ENCODE measurements at regions not wholly inside any gene's neighbourhood (a gene's known extent, or its start where the extent isn't known, plus 50 kb on each side); places are given as distances from the start of the nearest gene placed in this dataset.
"Not testable (repeated sequence)": the region's sequence is repeated elsewhere in the genome, so short reads cannot be mapped to it uniquely, and the experiment has no call there.

DNA sequence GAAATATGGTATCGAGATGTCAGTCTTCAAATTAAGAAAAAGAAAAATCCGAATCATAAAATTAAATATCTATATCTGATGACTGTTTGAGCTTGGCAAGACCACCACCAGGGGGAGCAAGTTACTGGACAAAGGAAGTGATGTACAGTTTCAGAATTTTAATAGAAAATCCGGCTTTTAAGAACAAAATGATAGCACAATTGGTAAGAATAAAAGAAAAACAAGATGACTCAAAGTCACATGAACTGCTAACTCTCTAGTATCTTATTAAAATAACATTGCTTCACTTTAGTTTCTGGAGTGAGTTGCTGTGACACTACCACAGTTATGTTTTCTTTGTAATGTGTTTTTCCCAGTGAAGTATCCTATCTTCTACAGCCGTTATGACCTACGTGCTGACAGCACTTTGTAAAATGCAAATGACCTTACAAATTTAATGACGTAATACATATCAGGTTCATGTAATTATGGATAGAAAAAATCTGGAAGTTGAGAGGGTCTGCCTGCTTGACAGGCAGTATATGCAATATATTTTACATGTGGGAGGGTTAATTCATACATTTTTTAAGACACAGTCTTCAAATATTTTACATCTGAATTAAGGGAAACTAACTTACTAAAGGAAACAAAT lies 405.3 kb upstream of the HS3ST5 start:
- peak; percentile 65 for DNase-seq

DNA sequence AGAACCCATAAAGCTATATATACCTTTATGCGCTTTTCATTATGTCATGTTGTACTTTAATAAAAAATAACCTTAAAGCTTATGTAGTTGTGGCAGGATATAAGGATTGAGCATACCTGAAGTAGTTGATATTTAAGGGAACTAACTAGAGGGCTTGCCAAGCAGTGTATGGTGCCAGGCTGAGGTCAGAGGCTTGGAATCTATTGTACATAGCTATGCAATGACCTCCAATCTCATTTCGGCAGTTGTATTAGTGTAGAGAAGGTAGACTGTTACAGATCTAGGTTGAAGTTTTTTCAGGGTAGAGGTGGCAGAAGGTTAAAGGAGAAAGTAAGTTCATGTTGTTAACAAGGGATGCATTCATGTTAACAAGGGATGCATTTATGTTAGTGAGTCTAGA lies 397.7 kb upstream of the HS3ST5 start:
- DNase-seq, result no peak

DNA sequence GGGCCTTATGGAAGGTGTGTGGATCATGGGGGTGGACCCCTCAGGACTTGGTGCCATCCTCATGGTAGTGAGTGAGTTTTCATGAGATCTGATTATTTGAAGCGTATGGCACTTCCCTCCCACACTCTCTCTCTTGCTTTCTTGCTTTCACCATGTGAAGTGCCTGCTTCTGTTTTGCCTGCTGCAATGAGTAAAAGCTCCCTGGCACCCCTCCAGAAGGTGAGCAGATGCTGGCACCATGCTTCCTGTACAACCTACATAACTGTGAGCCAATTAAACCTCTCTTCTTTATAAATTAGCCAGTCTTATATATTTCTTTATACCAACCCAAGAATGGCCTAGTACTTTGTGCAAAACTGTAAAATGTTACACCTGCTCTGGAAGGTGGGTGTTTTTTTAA lies 396.8 kb upstream of the HS3ST5 start:
- DNase-seq, result no peak

DNA sequence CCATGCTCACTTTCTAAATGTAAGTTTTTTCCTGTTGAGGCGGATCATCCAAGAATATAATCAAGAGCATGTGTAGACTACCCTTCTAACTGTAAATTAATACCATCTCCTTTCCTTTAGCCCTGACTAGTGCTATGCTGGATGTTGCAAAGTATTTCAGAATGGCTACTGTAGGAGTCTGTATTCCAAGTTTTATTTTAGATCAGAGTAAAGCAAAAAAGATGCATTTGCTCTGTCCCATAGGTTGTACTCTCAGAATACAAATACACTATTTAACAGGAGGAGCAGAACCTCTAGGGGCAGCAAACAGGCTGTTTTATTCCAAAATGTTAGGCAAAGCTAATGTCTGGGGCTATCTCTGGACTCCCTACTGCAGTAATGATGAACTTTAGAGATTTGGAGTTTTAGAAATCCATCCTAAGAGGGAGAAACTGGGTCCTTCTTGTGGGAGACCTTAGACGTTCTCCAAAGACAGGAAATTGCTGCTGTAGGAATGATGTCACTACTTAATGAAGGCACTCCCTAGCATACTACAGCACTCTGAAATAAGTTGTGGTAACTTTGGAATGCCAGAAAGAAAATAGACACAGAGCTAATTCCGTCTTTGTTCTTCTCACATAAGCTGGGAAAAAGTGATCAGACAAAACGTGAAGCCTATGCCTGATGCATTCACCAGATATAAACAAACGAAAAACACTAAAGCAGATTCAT lies 392.4 kb upstream of the HS3ST5 start:
- no peak for DNase-seq

DNA sequence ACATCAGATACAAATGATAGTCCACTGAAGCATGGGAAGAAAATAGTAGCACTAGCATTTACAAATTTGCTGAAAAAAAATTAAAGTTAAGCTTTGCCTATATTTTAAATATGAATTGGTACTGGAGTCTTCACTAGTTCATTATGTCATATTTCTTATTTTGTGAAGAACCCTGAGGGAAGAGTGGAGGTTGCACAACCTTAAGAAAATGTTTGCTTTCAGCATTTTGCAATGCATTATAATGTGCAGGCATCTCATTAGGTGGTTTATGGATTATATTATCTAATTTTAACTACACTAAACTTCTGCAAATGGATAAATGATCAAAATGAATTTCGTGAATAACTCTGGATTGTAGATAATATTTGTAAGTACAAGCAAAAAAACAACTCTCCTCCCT lies 390.8 kb upstream of the HS3ST5 start:
- DNase-seq, result no peak

DNA sequence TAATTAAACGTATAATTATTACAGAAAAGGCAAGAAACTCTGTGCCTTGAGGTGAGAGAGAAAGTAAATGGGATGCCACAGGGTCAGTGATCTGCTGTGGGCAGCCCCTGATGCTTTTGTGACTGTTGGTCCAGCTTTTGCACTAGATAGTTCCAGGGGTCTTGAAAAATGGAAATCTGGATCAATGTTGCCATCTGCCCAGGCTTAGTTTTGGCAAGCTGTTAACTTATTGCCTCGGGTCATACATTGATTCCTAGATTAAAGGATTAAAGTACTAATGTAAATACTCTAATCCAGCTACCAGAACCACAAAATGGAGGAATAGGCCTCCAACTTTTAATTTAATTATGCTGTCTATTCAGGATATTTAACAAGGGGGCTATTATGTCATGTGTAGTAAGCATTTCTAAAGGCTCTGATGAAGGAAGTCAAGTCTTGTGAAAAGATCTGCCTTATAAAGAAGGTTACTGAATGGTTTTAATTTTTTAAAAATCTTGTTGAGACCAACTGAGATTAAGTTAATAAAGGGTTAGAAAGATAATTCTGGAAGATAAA lies 376.0 kb upstream of the HS3ST5 start:
- DNase-seq, result no peak

DNA sequence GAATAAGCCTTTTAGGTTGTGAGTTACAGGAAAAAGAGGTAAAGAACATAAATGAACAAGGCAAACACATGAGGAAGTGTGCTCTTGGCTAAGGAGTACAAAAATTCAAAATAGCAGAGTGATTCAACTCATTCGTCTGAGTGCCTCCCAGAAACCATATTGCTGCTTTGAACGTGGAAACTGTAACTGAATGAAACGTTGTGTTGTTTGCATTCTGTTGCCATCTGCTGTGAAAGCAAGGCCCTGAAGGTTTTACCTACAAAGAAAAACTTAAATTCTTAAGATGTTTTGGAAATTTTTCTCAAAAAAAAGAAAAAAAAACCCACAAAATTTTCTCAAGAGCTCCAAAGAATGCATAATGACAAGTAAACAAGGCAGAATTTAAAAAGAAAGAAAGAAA lies 375.4 kb upstream of the HS3ST5 start:
- no peak for DNase-seq

DNA sequence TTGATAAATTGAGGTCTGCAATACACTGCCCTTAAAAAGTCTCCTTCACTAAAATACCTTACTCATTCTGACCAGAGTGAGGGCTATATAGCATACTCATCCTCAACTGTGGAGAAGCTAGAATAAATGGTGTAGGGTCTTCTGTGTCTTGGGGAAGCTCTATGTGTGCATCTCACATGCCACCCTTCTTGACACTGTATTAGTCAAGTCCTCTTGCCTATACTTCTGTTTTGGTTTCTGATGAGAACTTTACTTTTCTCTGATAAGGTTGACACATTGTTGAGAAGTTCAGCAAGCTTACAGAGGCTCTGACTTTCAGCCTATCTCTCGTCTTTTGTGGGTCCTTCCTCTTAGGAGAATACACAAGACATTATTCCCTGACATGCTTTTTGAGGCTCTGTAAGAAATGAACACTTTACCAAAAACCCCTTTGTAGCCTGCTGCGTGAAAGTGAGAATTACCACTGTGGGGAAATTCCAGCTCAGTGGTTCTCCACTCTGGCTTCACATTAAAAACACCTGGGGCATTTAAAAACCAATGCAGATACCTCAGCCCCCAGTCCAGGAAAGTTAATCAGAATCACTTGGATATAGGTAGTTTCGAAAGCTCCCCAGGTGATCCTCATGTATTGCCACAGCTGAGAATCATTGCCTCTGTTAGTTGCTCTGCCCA lies 372.1 kb upstream of the HS3ST5 start:
- DNase-seq, result no peak

DNA sequence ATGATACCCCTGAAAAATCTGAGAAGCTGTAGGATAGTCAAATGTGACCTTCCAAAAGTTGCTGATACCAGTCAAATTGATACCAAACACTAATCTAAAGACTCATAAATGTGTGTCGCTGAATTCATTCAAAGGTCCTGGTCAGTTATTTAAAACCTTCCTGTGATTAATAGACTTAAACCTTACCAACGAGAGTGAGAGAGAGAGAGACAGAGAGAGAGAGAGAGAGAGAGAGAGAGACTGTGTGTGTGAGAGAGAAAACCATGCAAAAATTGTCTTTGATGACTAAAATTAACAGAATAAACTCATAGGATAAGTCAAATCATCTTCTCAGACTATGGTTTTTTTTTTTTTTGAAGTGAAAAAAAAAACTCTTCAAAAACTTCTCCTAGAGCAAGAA lies 370.9 kb upstream of the HS3ST5 start:
- DNase-seq, result no peak

DNA sequence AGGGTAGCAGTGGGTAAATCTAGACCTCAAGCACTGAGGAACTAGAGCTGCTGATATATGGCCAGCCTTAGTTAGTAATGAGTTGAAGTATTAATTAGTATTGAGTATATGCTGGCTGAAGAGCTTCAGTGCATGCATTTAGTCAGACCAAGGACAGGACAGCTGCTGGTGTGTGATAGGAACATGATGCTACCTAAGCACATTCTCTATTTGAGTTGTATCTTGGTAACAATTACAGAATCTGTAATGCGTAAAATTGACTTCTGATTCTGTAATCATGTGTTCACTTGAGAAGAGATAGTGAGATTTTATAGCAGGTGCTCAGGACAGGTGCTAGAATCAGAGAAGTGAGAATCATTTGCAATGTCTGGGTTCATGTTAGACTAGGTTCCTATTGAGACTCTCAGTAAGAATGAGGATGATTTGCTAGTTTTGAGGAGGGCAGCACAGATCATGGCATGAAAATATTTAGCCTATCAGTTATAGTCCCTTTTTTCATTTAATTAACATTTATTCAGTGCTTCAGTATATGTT lies 369.4 kb upstream of the HS3ST5 start:
- no peak for DNase-seq

DNA sequence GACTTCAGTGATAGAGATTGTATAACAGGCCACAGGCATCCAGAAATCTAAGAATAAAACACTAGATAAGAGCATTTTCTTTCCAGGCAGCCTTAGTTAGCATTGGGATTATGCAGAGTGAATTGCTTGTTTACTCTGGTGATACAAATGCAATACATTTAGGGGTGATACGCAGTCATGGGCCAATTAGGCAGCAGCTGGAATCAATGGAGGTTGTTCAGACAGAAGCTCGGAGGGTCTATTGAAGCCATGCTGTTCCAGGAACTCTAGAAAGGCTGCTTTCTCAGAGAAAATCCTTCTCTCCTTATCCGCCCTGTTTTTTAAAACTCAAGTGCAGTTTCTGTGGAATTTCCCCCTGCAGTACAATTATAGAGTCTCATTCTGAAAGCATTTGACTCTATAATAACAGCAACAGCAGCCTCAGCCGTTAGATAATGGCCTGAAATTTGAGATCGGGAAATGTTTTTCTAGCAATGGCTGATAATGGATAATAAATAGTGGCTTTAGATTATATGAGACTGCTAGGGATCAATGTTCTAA lies 364.3 kb upstream of the HS3ST5 start:
- DNase-seq, result no peak

DNA sequence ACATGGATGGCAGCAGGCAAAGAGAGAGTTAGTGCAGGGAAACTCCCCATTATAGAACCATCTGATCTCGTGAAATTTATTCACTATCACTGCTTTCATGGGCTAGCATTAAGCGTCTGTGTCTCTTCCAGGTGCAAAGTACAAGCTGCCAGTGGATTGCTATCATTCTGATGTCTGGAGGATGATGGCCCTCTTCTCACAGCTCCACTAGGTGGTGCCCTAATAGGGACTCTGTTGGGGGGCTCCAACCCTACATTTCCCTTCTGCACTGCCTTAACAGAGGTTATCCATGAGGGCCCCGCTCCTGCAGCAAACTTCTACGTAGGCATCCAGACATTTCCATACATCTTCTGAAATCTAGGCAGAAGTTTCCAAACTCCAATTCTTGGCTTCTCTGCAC lies 347.8 kb upstream of the HS3ST5 start:
- DNase-seq, result no peak

GRCh38 chr6:114659513-114659912 lies 316.7 kb upstream of the HS3ST5 start:
- DNase-seq, result no peak

DNA sequence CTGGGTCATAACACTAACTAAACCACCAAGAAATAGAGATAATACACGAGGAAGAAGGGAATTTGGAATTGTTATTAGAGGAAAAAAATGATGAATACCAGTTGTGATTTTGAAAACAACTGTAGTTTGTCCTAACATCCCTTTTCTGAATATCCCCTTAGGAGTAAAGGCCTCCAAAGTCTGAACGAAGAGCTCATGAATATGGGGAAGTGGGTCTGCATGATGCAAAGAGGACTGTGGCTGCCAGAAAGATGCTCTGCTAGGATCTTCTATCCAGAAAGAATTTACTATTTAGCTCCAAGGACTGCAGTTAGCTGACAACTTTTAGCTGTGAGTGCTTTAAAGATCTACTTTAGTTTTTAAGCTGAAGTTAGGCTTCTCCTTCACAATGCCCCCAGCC lies 308.8 kb upstream of the HS3ST5 start:
- no peak for DNase-seq

GRCh38 chr6:114650891-114651290 lies 308.1 kb upstream of the HS3ST5 start:
- no peak for DNase-seq

GRCh38 chr6:114649298-114649697 lies 306.5 kb upstream of the HS3ST5 start:
- no peak for DNase-seq

DNA sequence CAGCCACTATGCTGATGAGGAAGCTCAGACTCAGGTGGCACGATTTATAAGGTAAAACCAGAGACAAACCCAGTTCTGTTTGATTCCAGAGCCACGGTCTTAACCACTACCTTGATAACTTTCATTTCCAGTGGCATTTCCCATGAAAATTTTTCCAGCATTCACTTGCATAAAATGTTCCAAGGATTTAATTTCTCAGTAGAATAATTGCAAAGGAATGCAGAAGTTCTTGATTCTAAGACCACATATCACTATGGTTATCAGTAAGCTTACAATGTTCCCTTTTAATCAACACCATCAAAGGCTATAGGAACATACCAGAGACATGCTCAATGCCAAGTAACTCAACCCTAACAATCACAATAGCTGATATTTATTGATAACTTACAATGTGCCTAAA lies 306.0 kb upstream of the HS3ST5 start:
- DNase-seq, result no peak

DNA sequence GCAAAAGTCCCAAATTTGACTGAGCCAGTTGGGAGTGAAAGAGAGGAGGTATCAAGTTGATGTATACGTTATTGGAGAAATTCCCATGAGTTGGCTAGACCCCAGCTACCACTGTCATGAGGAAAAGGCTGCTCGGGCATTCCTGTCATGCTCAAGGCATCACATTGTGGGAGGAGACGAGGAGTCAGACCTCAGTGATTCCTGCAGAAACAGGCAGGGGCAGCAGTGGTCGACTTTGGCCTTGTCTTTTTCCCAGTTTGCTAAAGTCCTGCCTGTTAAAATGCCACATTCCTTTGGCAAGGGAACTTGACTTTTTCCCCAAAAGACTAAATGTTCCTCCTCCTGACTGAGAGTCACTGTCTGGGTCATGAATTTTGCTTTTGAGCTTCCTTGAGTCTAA lies 295.5 kb upstream of the HS3ST5 start:
- no peak for DNase-seq

DNA sequence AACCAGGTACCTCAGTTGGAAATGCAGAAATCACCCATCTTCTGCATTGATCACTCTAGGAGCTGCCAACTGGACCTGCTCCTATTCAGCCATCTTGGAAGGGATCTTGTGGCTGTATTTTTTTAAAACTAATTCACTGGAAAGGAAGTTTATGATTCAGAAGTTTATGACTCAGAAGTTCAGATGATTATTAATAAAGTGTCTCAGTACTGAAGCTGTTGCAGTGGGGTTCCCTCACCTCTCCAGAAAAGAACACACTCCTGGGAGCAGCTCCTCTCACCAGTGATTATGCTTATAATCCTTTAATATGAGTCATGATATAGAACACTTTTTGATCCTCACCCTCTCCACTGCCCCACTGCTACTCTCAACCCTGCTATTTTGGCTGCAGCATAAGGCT lies 291.2 kb upstream of the HS3ST5 start:
- no peak for DNase-seq

- not testable (repeated sequence) for DNase-seq
Observed at GRCh38 chr6:114626226-114626625, 283.4 kb upstream of the HS3ST5 start.

DNA sequence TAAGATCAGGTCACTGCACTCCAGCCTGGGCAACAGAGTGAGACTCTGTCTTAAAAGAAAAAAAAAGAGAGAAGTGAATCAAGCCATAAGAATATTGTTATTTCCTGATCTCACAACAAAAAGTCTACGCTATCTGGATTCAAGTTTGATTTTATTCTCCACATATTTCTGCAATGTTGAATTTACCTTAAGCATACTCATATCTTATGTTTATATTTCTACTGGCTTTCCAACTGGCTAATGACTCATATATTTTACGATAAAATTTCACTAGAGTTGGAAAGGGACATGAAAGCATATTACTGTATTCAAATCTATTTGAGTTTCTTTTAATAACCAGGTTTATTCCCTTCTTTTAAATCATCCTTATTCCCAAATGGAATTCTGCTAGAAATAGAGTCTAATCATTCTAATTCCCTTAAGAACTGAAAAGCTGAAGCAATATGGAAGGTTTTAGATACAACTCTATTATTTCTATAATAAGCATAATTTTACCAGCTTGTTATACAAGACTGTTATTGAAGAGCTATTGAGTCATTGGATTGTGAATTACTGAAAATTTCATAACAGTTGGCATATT lies 276.9 kb upstream of the HS3ST5 start:
- DNase-seq, result no peak

GRCh38 chr6:114611696-114612095 lies 268.9 kb upstream of the HS3ST5 start:
- DNase-seq, result no peak

DNA sequence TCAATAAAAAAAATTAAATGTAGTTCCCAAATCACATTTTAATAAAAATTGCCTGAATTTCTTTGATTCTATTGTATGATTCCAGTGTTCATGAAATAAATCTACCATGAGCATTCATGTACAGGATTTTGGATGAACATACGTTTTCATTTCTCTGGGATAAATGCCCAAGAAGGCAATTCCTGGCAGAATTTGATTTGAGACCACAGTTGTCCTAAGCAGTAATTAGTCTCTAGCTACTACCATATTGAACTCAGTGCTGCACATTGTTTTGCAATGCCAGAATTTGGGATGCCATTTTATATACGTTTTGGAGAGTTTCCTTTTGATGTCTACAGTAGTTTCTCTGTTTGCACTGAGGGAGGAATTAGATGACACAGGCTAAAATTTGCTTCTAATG lies 265.3 kb upstream of the HS3ST5 start:
- DNase-seq, result no peak
